ENCODE measurements at regions not wholly inside any gene's neighbourhood (a gene's known extent, or its start where the extent isn't known, plus 50 kb on each side); places are given as distances from the start of the nearest gene placed in this dataset.

DNA sequence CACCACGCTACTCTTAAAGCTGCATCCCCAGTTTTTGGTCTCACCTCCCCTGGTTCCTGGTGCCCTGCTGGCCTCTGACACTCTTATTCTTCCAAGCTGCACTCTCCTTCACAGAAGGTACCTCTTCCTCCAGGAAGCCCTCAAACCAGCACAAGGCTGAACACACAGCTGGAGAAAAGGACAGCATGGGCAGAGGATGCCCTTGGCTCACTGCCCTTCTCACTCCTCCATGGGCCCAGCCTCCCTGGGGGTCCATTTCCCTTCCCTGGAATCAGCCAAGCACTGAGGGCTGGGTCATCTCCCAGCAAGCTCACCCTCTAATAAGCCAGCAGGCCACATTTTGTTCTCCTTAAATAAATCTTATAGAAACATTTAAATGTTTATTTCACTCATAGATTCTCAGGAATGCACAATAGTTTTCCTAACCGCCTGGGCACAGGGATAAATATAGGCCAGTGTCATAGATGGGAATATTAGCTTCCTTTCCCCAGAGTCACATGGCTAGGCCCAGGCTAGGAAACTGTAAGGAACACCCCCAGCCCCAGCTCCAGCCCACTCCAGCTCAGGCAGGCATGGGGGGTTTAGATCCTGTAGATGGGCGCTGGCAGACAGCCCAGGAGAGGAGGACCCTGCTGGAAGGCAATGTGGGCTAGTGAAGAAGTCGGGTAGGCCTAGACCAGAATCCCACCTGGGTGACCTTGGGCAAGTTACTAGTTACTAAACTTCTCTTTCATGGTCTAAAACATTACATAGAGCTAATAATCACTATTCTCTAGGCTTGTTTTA is 51.5 kb downstream of the IRAG1 start:
- DNase-seq (ENCODE audit: low spot score), result no peak

GRCh38 chr11:10641177-10641911 is 52.2 kb downstream of the IRAG1 start:
- no peak for DNase-seq (ENCODE audit: low spot score)

DNA sequence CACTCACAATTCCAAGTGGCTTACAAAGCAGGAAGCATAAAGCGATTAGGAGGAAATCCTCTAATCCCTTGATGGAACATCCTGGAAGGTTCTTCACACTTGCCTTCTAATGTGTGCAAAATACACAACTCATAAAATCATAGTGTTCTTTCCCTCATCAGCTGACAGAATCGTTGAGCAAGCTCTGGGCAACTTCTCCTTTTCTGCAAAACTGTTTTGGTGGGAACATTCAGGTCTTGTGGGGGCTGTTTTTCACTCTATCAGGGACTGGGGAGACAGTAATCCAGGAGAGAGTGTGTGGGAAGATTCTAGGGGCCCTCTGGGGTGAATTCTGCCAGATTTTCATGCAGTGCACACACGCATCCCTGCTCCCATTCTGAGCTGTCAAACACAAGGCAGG is 53.2 kb downstream of the IRAG1 start:
- no peak for DNase-seq (ENCODE audit: low spot score)

- DNase-seq (ENCODE audit: low spot score), result no peak
These were observed 54.2 kb downstream of the IRAG1 start for GRCh38 chr11:10639350-10639749.

DNA sequence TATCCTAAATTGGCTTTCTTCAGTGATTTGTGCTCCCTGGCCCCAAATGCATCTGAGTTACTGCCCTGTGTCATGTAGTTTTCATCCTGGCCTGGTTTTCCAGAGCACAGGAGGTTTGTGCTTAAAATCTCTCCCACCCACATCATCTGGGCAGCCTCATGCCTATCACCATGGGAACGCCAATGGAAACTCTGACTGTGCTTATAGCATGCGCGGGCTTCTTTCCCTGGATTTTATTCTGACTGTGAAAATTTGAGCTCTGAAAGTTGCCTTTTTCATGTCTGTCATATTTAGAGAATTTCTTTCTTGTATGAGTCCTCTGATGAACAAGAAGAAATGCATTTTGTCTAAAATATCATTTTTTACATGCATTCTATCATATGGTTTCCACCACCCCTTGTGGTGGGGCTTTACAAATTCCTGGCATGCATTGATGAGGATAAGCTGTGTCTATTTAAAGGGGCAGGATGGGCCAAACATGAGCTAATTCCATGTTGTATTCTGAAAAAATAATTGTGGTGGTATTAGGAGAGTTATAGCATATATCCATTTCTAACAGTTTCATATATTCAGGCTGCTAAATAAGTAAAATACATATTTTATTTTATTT is 55.1 kb downstream of the IRAG1 start:
- no peak for DNase-seq (ENCODE audit: low spot score)

GRCh38 chr11:10637731-10638151 is 55.8 kb downstream of the IRAG1 start:
- DNase-seq (ENCODE audit: low spot score), result no peak

DNA sequence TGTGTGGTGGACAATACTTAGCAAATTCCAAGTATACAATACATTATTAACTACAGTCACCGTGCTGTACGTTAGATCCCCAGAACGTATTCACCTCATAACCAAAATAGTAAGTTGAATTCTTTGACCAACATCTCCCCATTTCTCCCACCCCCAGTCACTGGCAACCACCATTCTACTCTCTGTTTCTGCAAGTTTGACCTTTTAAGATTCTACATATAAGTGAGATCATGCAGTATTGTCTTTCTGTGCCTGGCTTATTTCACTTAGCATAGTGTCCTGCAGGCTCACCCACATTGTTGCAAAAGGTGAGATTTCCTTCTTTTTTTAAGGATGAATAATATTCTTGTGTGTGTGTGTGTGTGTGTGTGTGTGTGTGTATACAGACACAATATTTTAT is 59.1 kb downstream of the IRAG1 start:
- no peak for DNase-seq (ENCODE audit: low spot score)

DNA sequence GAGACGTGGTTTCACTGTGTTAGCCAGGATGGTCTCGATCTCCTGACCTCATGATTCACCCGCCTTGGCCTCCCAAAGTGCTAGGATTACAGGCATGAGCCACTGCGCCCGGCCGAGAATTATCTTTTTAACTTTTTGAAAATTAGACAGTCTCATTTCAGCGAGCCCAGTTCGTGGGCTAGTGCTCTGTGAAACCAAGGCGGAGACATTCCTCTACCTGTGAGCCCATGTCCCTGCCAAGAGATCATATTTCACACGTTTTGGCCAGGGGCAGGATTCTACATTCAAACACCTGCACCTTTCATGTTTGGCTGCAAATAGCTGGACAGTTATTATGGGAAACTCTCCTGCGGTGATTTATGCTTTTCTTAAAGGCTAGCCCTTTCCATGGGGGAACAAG is 60.3 kb downstream of the IRAG1 start:
- peak; percentile 16 for DNase-seq (ENCODE audit: low spot score)

DNA sequence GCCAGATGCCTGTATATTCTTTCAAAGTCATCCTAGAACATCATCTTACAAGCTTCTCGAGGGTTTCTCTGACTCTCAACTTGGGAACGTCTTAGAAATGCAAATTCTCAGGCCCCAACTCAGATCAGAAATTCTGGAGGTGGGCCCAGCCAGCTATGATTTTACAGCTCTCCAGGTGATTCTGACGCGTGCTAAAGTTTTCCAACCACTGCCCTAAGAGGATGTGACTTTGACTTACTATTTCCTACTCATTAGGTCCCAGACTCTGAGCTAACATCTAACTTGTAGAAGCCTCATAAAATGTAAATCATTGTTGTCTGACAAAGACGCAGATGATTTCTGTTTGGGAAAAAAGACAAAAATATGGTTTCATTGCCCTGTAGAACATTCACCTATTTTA is 61.1 kb downstream of the IRAG1 start:
- DNase-seq (ENCODE audit: low spot score), result no peak

GRCh38 chr11:10631761-10632160 is 61.8 kb downstream of the IRAG1 start:
- no peak for DNase-seq (ENCODE audit: low spot score)

DNA sequence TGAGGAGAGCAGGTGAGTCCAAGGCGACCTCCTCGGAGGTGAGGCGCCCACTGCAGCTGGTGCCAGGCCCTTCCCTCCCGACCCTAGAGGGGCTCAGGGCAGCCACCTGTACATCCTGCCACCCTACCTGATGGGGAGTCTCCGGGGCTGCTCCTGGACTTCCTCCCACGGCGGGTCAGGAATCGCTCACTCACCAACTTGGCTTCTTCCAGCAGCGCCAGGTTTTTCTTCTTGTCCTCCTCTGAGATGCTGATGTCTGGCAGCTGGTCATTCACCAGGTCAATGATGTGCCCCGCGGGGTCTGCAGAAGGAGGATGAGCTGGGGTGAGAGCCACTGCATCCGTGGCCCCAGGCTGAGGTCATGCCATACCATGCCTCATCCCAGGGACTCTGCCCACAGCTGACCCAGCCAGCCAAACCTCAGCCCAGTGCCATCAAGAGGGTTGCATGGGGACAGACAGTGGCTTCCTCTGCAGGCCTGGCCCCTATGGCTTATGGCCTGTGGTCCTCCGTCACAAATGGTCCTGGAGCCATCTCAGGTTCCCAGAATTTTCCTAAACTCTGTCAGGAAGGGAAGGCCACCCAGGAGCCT is 61.0 kb upstream of the LYVE1 start:
- no peak for DNase-seq (ENCODE audit: low spot score)

- DNase-seq (ENCODE audit: low spot score), result no peak
These were observed 60.2 kb upstream of the LYVE1 start for GRCh38 chr11:10628508-10629236.

DNA sequence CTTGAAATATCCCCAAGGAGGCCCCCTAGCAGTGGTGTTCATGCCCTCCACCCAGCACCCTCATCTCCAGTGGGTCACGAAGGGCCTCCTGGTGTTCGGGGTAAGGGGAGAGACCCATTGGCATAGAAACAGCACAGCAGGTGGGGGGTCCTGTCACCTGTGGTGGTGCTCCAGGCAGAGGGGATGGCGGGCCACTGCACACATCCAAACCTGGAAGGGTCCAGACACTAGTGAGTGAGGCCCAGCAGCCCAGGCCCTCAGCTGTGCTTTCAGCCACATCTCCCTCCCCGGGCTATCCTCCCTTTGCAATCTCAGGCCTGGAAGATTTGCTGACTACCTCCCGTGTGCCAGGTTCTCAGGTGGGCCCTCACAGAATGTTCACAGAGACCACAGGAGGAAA is 59.4 kb upstream of the LYVE1 start:
- no peak for DNase-seq (ENCODE audit: low spot score)

DNA sequence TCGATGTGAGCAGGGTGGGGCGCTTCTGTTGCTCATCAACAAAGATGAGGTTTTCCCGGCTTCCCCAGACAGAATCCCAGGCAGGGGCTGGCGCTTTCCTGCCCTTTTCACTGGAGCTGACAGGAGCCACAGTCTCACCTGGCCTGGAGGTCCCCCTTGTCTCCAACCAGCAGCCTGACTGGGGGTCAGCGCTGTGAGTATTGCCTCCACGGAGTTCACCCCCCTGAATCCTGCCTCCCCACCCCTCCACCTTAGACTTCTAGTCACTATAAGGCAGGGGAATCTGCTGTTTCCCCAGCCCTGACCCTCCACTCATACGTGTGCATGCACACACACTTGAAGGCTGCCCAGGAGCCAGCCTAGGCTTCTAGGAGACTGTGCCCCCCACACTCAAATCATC is 58.8 kb upstream of the LYVE1 start:
- no peak for DNase-seq (ENCODE audit: low spot score)

GRCh38 chr11:10625982-10626311 is 57.5 kb upstream of the LYVE1 start:
- no peak for DNase-seq (ENCODE audit: low spot score)

- DNase-seq (ENCODE audit: low spot score), result no peak
These were observed 57.0 kb upstream of the LYVE1 start for GRCh38 chr11:10625281-10625981.

DNA sequence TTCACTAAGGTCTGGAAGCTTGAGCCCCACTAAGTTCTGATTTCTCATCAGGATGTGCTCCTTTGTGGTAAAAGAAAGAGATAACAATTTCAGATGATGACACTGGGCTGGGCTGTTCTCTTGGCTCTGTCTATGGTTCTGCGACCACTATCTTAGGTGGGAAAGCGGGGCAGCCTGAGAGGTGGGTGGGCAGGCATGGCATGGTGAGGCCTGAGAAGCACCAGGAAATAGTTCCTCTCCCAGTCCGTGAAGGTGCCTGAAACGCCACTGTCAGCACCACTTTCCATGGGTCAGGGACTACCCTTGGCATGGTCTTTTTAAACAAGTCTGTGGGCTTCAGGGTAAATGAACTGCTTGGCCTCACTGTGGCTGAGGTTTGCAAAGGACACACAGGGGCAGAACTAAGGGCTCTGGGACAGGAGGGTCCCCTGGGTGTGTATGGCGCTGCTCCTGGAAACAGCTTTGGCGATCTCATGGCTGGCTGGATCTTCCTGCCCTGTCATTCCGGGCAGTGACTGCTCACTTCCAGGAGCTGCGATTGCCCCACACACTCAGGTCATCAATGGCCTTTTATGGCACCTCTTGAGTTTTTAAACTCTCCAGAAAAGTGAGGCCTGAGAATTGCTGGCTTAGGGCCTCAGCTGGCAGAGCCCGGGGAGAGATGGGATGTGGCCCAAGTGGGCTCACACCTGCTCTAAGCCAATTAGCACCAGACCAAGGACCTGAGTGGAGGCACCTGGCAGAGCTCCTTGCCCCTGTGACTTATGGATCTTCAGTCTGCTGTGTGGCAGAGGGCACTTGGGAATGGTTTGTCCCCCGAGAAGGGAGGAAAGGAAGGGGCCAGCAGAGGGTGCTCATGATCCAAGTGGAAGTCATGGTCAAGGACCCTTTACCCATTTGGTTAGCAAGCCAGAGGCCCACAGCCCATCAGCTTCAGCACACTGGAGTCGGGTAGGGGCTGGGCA is 55.6 kb upstream of the LYVE1 start:
- peak; percentile 71 for DNase-seq (ENCODE audit: low spot score)

- DNase-seq (ENCODE audit: low spot score), result no peak
These were observed 54.7 kb upstream of the LYVE1 start for GRCh38 chr11:10622957-10623791.

DNA sequence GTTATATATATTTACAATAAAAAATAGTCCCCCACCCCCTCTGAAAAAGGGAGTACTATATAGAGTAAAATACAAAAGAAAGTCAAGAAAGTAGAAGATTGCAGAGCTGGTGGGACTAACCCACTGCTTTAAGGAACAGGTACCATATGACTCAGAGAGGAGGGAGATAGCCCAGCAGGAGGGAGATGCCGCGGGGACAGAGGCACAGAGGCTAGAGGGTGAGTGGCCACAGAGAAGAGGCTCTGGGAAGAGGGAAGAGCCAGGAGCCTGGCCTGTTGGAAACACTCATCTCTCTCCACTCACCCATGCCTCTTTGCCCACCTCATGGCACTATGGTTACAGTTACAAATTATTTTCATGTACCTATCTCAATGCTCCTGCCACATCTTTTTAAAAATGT is 53.6 kb upstream of the LYVE1 start:
- no peak for DNase-seq (ENCODE audit: low spot score)
